ENCODE measurements at regions not wholly inside any gene's neighbourhood (a gene's known extent, or its start where the extent isn't known, plus 50 kb on each side); places are given as distances from the start of the nearest gene placed in this dataset.

DNA sequence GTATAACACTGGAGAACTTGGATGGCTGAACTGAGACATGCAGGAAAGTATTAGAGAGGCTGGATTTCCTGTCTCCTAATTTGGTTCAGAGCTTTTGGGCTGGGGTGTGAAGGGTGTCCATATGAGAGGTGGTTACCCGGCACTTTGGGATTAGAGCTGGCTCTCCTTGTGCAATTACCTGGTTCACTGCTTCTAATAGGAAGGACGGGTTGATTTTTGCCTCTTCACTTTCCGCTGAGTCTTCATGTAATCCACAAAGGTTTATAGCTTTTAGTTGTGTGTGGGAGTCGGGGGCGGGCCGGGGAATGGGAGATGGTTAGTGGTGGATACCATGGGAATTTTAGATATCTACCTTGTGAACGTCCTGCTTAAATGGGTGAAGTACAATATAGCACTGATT, 151.5 kb downstream of the BTBD3 start:
- Histone ChIP-seq H3K9me3 (ENCODE audit: low read depth) (no peaks in the 10 kb centered on the region), H3K4me3 (no peak overlapping the region), H3K9ac (no peak overlapping the region), H3K4me2 (no peak overlapping the region), H3K27me3 (no peaks in the 10 kb centered on the region), H3F3A (ENCODE audit: low read depth) (no peaks in the 10 kb centered on the region), H4K20me1 (ENCODE audit: low read depth) (no peaks in the 10 kb centered on the region), H2AFZ (replicated peaks) (no peak overlapping the region), H3K4me1 (peaks cover 16% of the 10 kb centered on the region), H3K36me3 (no peaks in the 10 kb centered on the region), H3K27ac (no peak overlapping the region), H3K79me2 (ENCODE audit: low read depth) (no peaks in the 10 kb centered on the region)
- no peak for DNase-seq (ENCODE audit: low spot score)
- Mint-ChIP-seq H3K9me3 (no peaks in the 10 kb centered on the region), H3K4me3 (no peak overlapping the region), H3K36me3 (no peaks in the 10 kb centered on the region), H3K4me1 (peaks cover 17% of the 10 kb centered on the region), H3K27ac (no peak overlapping the region), H3K27me3 (ENCODE audit: insufficient read depth, low read depth) (peaks cover 2% of the 10 kb centered on the region)
- TF ChIP-seq, protein P1, sequence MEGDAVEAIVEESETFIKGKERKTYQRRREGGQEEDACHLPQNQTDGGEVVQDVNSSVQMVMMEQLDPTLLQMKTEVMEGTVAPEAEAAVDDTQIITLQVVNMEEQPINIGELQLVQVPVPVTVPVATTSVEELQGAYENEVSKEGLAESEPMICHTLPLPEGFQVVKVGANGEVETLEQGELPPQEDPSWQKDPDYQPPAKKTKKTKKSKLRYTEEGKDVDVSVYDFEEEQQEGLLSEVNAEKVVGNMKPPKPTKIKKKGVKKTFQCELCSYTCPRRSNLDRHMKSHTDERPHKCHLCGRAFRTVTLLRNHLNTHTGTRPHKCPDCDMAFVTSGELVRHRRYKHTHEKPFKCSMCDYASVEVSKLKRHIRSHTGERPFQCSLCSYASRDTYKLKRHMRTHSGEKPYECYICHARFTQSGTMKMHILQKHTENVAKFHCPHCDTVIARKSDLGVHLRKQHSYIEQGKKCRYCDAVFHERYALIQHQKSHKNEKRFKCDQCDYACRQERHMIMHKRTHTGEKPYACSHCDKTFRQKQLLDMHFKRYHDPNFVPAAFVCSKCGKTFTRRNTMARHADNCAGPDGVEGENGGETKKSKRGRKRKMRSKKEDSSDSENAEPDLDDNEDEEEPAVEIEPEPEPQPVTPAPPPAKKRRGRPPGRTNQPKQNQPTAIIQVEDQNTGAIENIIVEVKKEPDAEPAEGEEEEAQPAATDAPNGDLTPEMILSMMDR (IDR thresholded peaks at IDR 0.05) = no peak

DNA sequence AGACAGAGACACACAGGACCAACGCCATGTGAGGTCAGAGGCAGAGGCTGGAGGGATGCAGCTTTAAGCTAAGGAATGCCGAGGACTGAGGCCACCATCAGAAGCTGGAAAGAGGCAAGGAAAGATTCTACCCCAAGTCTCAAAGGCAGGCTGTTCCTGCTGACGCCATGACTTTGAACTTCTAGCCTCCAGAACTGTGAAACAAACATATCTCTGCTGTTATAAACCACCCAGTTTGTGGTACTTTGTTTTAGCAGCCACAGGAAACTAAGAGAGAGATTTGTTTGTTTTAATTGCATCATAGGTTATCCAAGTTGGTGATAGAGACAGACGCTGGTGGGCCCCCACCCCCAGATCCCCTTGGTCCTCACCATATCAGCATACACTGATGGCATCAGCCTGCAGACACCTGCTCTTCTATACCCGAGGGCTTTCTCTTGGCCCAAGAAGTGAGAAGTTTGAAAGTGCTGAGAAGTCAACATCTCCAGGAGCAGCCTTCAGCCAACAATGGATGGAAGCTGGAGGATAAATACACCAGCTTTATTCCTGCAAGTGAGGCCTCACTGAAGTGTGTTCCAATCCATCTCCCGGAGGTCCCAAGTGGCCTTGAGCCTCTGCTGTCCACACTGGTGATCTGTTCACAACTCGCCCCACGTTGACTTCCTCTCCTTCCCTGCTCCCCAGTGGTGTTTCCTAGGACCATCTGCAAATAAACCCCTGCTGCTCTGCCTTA, 154.7 kb downstream of the BTBD3 start:
- Histone ChIP-seq H3K27me3 (no peaks in the 10 kb centered on the region), H3F3A (ENCODE audit: low read depth) (no peaks in the 10 kb centered on the region), H3K4me1 (peaks cover 16% of the 10 kb centered on the region), H3K36me3 (no peaks in the 10 kb centered on the region), H3K27ac (no peak overlapping the region), H3K9ac (no peak overlapping the region), H3K9me3 (ENCODE audit: low read depth) (no peaks in the 10 kb centered on the region), H2AFZ (replicated peaks) (no peak overlapping the region), H4K20me1 (ENCODE audit: low read depth) (no peaks in the 10 kb centered on the region), H3K4me2 (no peak overlapping the region), H3K4me3 (no peak overlapping the region), H3K79me2 (ENCODE audit: low read depth) (no peaks in the 10 kb centered on the region)
- no peak overlapping the region for H3K4me3 Mint-ChIP-seq
- no peaks in the 10 kb centered on the region for H3K36me3 Mint-ChIP-seq
- no peak overlapping the region for H3K27ac Mint-ChIP-seq
- TF ChIP-seq, protein P1 (IDR thresholded peaks at IDR 0.05) = no peak
- TF ChIP-seq EZH2 (IDR thresholded peaks at IDR 0.05) (no peak), EZH2phosphoT487 (IDR thresholded peaks at IDR 0.05) (no peak)
- peaks cover 4% of the 10 kb centered on the region for H3K27me3 Mint-ChIP-seq (ENCODE audit: insufficient read depth, low read depth)
- no peaks in the 10 kb centered on the region for H3K9me3 Mint-ChIP-seq
- DNase-seq (ENCODE audit: low spot score) = no peak
- H3K4me1 Mint-ChIP-seq = peaks cover 22% of the 10 kb centered on the region

DNA sequence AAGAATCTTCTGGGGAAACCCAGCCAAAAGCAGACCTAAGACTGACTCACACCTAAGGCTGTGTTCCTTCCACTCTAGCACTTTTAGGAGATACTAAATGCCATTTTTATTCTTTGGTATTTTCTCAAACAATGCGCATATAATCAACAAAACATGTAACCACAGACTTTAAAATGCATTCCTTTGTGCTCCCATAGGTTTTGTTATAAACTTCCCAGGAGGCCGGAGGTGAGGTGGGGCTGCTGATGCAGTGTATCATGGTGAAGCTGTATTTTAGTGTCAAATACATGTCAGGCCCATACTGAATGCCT, 155.2 kb downstream of the BTBD3 start:
- Mint-ChIP-seq H3K36me3 (no peaks in the 10 kb centered on the region), H3K9me3 (no peaks in the 10 kb centered on the region), H3K27ac (no peak overlapping the region), H3K27me3 (ENCODE audit: insufficient read depth, low read depth) (peaks cover 6% of the 10 kb centered on the region), H3K4me1 (peaks cover 19% of the 10 kb centered on the region), H3K4me3 (no peak overlapping the region)
- TF ChIP-seq EZH2 (IDR thresholded peaks at IDR 0.05) (no peak), EZH2phosphoT487 (IDR thresholded peaks at IDR 0.05) (no peak)
- TF ChIP-seq, protein P1 (IDR thresholded peaks at IDR 0.05) = no peak
- Histone ChIP-seq H3K4me1 (peaks cover 17% of the 10 kb centered on the region), H2AFZ (replicated peaks) (no peak overlapping the region), H3K4me2 (no peak overlapping the region), H4K20me1 (ENCODE audit: low read depth) (no peaks in the 10 kb centered on the region), H3K27ac (no peak overlapping the region), H3K4me3 (no peak overlapping the region), H3F3A (ENCODE audit: low read depth) (no peaks in the 10 kb centered on the region), H3K9ac (no peak overlapping the region), H3K79me2 (ENCODE audit: low read depth) (no peaks in the 10 kb centered on the region), H3K27me3 (no peaks in the 10 kb centered on the region), H3K36me3 (no peaks in the 10 kb centered on the region), H3K9me3 (ENCODE audit: low read depth) (no peaks in the 10 kb centered on the region)
- DNase-seq (ENCODE audit: low spot score) = no peak
